ENCODE measurements at regions not wholly inside any gene's neighbourhood (a gene's known extent, or its start where the extent isn't known, plus 50 kb on each side); places are given as distances from the start of the nearest gene placed in this dataset.
"Not testable (repeated sequence)": the region's sequence is repeated elsewhere in the genome, so short reads cannot be mapped to it uniquely, and the experiment has no call there.

- no peaks in the 10 kb centered on the region for H3K27me3 ChIP-seq (ENCODE audit: control insufficient read depth, insufficient read depth, low read length)
- DNase-seq, result peak; percentile 41
- H3K9me3 ChIP-seq (replicated peaks; ENCODE audit: control insufficient read depth, low read depth, low read length), result peaks cover 2% of the 10 kb centered on the region
- 55% methylated on average over 1 of the region's 3 CpGs for WGBS (ENCODE audit: insufficient coverage)
- H3K4me3 ChIP-seq (ENCODE audit: low read length), result no peak overlapping the region
- H3K4me1 ChIP-seq (ENCODE audit: control insufficient read depth, insufficient read depth, low read length), result peaks cover 8% of the 10 kb centered on the region
- H3K36me3 ChIP-seq (ENCODE audit: control insufficient read depth, insufficient read depth, low read length), result no peaks in the 10 kb centered on the region
- no peak overlapping the region for H3K27ac ChIP-seq (ENCODE audit: low read length)
Observed at GRCh38 chr5:124883681-124884080, 137.2 kb upstream of the ZNF608 start.

GRCh38 chr5:124884114-124884513 is 137.7 kb upstream of the ZNF608 start:
- Histone ChIP-seq H3K4me3 (ENCODE audit: low read length) (no peak overlapping the region), H3K27ac (ENCODE audit: low read length) (no peak overlapping the region), H3K4me1 (ENCODE audit: control insufficient read depth, insufficient read depth, low read length) (peaks cover 10% of the 10 kb centered on the region), H3K36me3 (ENCODE audit: control insufficient read depth, insufficient read depth, low read length) (no peaks in the 10 kb centered on the region), H3K9me3 (replicated peaks; ENCODE audit: control insufficient read depth, low read depth, low read length) (peaks cover 2% of the 10 kb centered on the region), H3K27me3 (ENCODE audit: control insufficient read depth, insufficient read depth, low read length) (no peaks in the 10 kb centered on the region)
- no peak for DNase-seq
- no CpG with 5 or more reads among the region's 6 CpGs for WGBS (ENCODE audit: insufficient coverage)

DNA sequence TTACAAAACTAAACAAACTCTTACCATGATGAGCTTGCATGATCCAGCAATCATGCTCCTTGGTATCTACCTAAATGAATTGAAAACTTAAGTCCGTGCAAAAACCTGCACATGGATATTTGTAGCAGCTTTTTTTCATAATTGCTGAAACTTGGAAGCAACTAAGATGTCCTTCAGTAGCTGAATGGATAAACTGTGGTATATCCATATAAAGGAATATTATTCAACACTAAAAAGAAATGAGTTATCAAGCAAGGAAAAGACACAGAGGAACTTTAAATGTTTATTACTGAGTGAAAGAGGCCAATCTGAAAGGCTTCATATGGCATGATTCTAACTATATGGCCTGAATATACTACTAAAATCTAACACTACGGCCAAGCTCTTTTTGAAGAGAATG is 139.1 kb upstream of the ZNF608 start:
- no peaks in the 10 kb centered on the region for H3K36me3 ChIP-seq (ENCODE audit: control insufficient read depth, insufficient read depth, low read length)
- peaks cover 2% of the 10 kb centered on the region for H3K9me3 ChIP-seq (replicated peaks; ENCODE audit: control insufficient read depth, low read depth, low read length)
- H3K27me3 ChIP-seq (ENCODE audit: control insufficient read depth, insufficient read depth, low read length), result no peaks in the 10 kb centered on the region
- no peak overlapping the region for H3K27ac ChIP-seq (ENCODE audit: low read length)
- H3K4me1 ChIP-seq (ENCODE audit: control insufficient read depth, insufficient read depth, low read length), result peaks cover 15% of the 10 kb centered on the region
- H3K4me3 ChIP-seq (ENCODE audit: low read length), result no peak overlapping the region
- WGBS (ENCODE audit: insufficient coverage), result no CpG with 5 or more reads among the region's 2 CpGs
- DNase-seq, result no peak

DNA sequence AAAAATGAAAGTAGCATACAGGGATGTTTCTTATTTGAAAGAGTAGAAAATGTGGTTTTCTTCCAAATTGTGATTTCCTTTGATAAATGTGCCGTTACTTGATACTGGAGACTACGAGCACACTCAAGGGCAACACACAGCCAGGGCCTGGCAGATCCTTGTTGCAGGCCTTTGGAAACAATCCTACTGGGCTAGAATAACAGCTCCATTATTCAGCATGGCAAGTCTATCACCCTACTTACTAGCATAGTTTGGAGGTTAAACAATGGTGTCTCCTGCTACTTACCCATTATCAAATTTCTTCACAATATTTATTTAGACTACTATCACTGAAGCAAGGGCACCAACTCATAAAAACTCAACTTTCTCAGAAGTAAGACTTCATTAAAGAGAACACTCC is 140.8 kb upstream of the ZNF608 start:
- H3K4me1 ChIP-seq (ENCODE audit: control insufficient read depth, insufficient read depth, low read length), result peaks cover 15% of the 10 kb centered on the region
- no peak for DNase-seq
- no peak overlapping the region for H3K27ac ChIP-seq (ENCODE audit: low read length)
- no peaks in the 10 kb centered on the region for H3K27me3 ChIP-seq (ENCODE audit: control insufficient read depth, insufficient read depth, low read length)
- 40% methylated on average over 1 of the region's 2 CpGs for WGBS (ENCODE audit: insufficient coverage)
- H3K4me3 ChIP-seq (ENCODE audit: low read length), result no peak overlapping the region
- peaks cover 2% of the 10 kb centered on the region for H3K9me3 ChIP-seq (replicated peaks; ENCODE audit: control insufficient read depth, low read depth, low read length)
- no peaks in the 10 kb centered on the region for H3K36me3 ChIP-seq (ENCODE audit: control insufficient read depth, insufficient read depth, low read length)

- no peak for DNase-seq
- peaks cover 13% of the 10 kb centered on the region for H3K4me1 ChIP-seq (ENCODE audit: control insufficient read depth, insufficient read depth, low read length)
- no peak overlapping the region for H3K27ac ChIP-seq (ENCODE audit: low read length)
- no peaks in the 10 kb centered on the region for H3K36me3 ChIP-seq (ENCODE audit: control insufficient read depth, insufficient read depth, low read length)
- no peaks in the 10 kb centered on the region for H3K27me3 ChIP-seq (ENCODE audit: control insufficient read depth, insufficient read depth, low read length)
- 18% methylated on average over 2 of the region's 6 CpGs for WGBS (ENCODE audit: insufficient coverage)
- H3K9me3 ChIP-seq (replicated peaks; ENCODE audit: control insufficient read depth, low read depth, low read length), result peaks cover 2% of the 10 kb centered on the region
- H3K4me3 ChIP-seq (ENCODE audit: low read length), result no peak overlapping the region
Observed at GRCh38 chr5:124888050-124888506, 141.6 kb upstream of the ZNF608 start.

- Histone ChIP-seq H3K4me1 (ENCODE audit: control insufficient read depth, insufficient read depth, low read length) (peaks cover 12% of the 10 kb centered on the region), H3K4me3 (ENCODE audit: low read length) (no peak overlapping the region), H3K27me3 (ENCODE audit: control insufficient read depth, insufficient read depth, low read length) (no peaks in the 10 kb centered on the region), H3K27ac (ENCODE audit: low read length) (peak overlapping the region; percentile 39), H3K9me3 (replicated peaks; ENCODE audit: control insufficient read depth, low read depth, low read length) (peaks cover 2% of the 10 kb centered on the region), H3K36me3 (ENCODE audit: control insufficient read depth, insufficient read depth, low read length) (no peaks in the 10 kb centered on the region)
- peak; percentile 45 for DNase-seq
- 0% methylated on average over 1 of the region's 6 CpGs for WGBS (ENCODE audit: insufficient coverage)
Observed at GRCh38 chr5:124888622-124889485, 142.4 kb upstream of the ZNF608 start.

- no peak overlapping the region for H3K27ac ChIP-seq (ENCODE audit: low read length)
- H3K9me3 ChIP-seq (replicated peaks; ENCODE audit: control insufficient read depth, low read depth, low read length), result peaks cover 2% of the 10 kb centered on the region
- H3K27me3 ChIP-seq (ENCODE audit: control insufficient read depth, insufficient read depth, low read length), result no peaks in the 10 kb centered on the region
- no peaks in the 10 kb centered on the region for H3K36me3 ChIP-seq (ENCODE audit: control insufficient read depth, insufficient read depth, low read length)
- WGBS (ENCODE audit: insufficient coverage), result no CpG with 5 or more reads among the region's 2 CpGs
- no peak overlapping the region for H3K4me3 ChIP-seq (ENCODE audit: low read length)
- peaks cover 12% of the 10 kb centered on the region for H3K4me1 ChIP-seq (ENCODE audit: control insufficient read depth, insufficient read depth, low read length)
- DNase-seq, result no peak
Observed at GRCh38 chr5:124889486-124889825, 143.0 kb upstream of the ZNF608 start.

- WGBS (ENCODE audit: insufficient coverage), result no CpG with 5 or more reads among the region's 5 CpGs
- DNase-seq, result no peak
- H3K27me3 ChIP-seq (ENCODE audit: control insufficient read depth, insufficient read depth, low read length), result no peaks in the 10 kb centered on the region
- H3K36me3 ChIP-seq (ENCODE audit: control insufficient read depth, insufficient read depth, low read length), result no peaks in the 10 kb centered on the region
- H3K4me3 ChIP-seq (ENCODE audit: low read length), result no peak overlapping the region
- H3K4me1 ChIP-seq (ENCODE audit: control insufficient read depth, insufficient read depth, low read length), result peaks cover 12% of the 10 kb centered on the region
- peaks cover 2% of the 10 kb centered on the region for H3K9me3 ChIP-seq (replicated peaks; ENCODE audit: control insufficient read depth, low read depth, low read length)
- no peak overlapping the region for H3K27ac ChIP-seq (ENCODE audit: low read length)
Observed at GRCh38 chr5:124889850-124890249, 143.4 kb upstream of the ZNF608 start.

DNA sequence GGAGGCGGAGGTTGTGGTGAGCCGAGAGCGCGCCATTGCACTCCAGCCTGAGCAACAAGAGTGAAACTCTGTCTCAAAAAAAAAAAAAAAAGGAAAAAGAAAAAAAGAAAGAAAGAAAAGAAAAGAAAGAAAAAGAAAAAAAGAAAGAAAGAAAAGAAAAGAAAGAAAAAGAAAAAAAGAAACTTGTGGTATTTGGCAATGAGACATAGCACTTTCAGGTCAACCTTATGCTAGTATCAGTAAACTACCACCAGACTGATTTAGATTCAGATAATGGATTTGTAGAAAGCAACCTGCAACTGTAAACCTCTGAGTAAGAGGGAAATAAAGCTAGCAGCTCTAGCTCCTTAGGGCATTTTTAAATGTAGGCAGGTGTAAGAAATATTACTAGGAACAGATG is 144.0 kb upstream of the ZNF608 start:
- DNase-seq; H3K9me3 ChIP-seq (replicated peaks; ENCODE audit: control insufficient read depth, low read depth, low read length); H3K36me3 ChIP-seq (ENCODE audit: control insufficient read depth, insufficient read depth, low read length); H3K4me3 ChIP-seq (ENCODE audit: low read length); H3K27me3 ChIP-seq (ENCODE audit: control insufficient read depth, insufficient read depth, low read length); H3K27ac ChIP-seq (ENCODE audit: low read length): not testable (repeated sequence)
- no CpG with 5 or more reads among the region's 4 CpGs for WGBS (ENCODE audit: insufficient coverage)
- peaks cover 12% of the 10 kb centered on the region for H3K4me1 ChIP-seq (ENCODE audit: control insufficient read depth, insufficient read depth, low read length)

DNA sequence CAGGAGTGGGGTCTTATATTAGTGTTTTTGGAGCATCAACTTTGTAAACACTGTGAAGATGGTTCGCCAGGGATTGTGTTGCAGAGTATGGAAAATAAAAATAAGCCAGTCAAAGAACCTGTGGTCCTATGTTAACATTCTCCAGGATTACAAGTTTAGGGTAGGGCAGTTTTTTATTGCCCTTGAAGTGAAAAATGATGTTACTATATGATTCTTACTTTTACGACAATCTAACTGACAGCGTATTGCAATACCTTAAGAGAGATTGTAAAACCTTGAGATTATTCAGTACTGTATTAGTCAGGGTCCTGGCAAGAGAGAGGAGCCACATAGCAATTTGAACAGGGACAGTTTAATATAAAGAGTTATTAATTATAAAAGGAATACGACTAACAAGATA is 144.7 kb upstream of the ZNF608 start:
- Histone ChIP-seq H3K4me1 (ENCODE audit: control insufficient read depth, insufficient read depth, low read length) (peaks cover 12% of the 10 kb centered on the region), H3K36me3 (ENCODE audit: control insufficient read depth, insufficient read depth, low read length) (no peaks in the 10 kb centered on the region), H3K27me3 (ENCODE audit: control insufficient read depth, insufficient read depth, low read length) (no peaks in the 10 kb centered on the region), H3K27ac (ENCODE audit: low read length) (no peak overlapping the region), H3K9me3 (replicated peaks; ENCODE audit: control insufficient read depth, low read depth, low read length) (no peaks in the 10 kb centered on the region), H3K4me3 (ENCODE audit: low read length) (no peak overlapping the region)
- 100% methylated on average over 1 of the region's 4 CpGs for WGBS (ENCODE audit: insufficient coverage)
- no peak for DNase-seq
